Eye (tissue), 1 donor: ENCODE measurements at regions not wholly inside any gene's neighbourhood (a gene's known extent, or its start where the extent isn't known, plus 50 kb on each side); places are given as distances from the start of the nearest gene placed in this dataset.

Experiments
- DNase-seq: peaks from one replicate; pipeline ENCODE4 v3.0.0-alpha.2; 2015

DNA sequence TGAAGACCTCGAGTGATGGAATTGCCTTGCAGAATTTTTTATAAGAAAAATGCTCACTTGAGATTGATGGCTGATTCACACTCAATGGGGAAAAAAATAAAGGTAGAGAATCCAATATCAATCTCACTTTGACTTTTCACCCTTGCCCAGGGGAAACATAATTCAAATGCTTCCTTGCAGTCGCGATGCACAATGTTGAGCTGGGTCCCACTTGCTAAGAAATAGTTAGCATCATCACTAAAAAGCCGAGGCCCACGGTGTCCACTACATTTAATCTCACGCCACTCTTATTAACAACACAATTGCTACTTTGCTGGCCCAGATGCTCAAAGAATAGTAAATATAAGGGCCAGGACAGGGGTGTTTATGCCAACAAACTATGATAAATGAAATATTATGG is 223.4 kb downstream of the SPTSSA start:
- DNase-seq = no peak

DNA sequence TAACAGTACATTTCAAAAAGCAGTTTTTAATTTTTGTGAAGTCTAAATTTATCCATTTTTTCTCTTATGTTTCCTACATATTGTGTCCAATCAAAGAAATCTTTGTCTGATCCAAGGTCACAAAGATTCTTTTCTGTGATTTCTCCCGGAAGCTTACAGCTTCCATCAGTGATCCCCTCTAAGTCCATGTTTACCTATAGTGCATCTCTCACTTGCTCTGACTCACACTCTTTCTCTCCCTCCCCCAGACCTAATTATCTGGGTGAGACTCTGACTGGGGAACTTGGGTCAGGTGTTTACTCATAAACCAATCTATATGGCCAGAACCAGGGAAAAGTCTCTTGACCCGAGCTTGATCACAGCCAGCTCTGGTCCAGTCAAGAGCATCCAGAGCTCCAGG is 224.4 kb downstream of the SPTSSA start:
- no peak for DNase-seq

DNA sequence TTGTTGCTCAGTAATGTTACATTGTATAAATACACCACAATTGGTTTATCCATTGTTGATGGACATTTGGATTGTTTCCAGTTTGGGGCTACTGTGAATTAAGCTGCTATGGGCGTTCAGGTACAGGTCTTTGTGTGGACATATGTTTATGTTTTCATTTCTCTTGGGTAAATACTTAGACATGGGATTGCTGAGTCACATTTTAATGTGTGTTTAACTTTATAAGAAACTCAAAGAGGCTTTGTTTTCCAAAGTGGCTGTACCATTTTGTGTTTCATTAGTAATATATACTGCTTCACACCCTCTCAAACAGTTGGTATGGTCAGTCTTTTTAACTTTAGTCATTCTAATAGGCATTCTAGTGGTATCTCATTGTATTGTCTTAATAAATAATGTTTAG is 225.0 kb downstream of the SPTSSA start:
- DNase-seq = no peak

- no peak for DNase-seq
Observed at GRCh38 chr14:34235643-34236300, 226.3 kb downstream of the SPTSSA start.

DNA sequence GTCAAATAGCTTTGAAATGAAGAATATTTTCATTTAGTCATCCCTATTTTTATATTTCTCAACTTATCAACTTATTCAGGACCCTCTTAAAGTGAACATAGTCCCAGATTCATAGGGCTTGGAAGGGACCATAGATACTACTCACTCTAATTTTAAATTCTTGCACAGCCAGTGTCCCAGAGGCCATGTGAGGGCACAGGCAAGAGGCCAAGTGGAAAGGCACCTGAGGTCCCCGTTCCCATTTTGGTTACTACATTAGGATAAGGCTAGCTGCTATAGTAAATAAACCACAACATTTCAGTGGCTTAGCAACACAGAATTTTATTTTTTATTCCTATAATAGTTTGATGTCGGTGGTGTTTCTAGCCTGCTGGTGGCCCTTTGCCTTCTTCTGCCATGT is 227.8 kb downstream of the SPTSSA start:
- DNase-seq = no peak

GRCh38 chr14:34233619-34234018 is 228.4 kb downstream of the SPTSSA start:
- DNase-seq = no peak

GRCh38 chr14:34232790-34233189 is 229.2 kb downstream of the SPTSSA start:
- no peak for DNase-seq

- DNase-seq = no peak
Observed at GRCh38 chr14:34231626-34232025, 230.4 kb downstream of the SPTSSA start.

GRCh38 chr14:34229140-34229539 is 232.9 kb downstream of the SPTSSA start:
- no peak for DNase-seq

DNA sequence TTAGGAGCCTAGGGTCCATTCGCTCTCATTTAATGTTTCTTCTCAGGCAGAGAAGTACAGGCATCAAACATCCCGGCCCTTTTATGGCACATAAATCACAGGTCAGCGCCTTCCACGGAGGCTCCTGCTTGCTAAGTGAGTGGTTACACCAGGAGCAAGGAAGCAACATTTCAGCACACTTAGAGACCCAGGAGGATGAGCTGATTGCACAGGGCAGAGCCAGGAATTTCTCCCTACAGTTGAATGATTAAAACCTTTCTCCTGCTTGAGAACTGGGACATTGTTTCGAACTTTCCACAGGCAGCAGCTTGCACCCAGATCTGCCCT is 233.4 kb downstream of the SPTSSA start:
- peak; percentile 15 for DNase-seq

DNA sequence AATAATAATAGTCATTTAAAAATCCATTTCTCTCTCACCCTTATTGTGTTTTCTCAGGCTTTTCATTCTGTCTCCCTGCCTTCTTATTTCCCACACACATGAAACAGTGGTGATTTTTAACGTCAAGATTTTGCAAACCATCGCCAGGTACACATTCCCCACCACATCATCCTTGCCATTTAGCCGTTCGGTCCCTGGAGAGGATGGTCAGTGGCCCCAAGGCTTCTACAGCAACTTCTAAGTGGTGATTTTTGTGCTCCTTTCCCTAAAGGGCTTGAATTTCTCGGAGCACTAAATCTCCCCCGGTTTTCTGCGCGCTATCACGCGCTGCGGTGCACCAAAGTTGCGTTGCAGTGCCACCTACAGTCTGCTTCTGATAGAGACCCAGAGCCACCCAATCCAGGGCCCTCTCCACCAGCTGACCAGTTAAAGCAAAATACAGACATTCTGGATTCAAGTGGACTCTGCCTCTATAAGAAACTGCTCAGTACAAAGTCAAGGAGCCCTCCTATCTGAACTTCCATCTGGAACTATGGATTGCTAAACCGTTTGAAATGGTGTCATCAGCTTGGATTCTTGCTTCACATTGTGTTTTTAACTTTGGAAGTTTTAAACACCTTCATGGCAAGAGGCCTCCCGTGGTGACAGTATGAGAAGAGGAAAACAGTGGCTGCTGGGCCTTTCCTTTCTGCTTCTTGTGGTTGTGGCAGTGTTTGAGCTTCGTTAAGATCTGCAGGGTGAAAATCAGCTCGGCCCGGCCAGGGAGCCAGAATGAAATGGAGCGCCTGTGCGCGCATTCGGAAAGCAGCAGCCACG is 234.0 kb downstream of the SPTSSA start:
- DNase-seq = peak; percentile 90

- DNase-seq = no peak
Observed at GRCh38 chr14:34224221-34224620, 237.8 kb downstream of the SPTSSA start.

DNA sequence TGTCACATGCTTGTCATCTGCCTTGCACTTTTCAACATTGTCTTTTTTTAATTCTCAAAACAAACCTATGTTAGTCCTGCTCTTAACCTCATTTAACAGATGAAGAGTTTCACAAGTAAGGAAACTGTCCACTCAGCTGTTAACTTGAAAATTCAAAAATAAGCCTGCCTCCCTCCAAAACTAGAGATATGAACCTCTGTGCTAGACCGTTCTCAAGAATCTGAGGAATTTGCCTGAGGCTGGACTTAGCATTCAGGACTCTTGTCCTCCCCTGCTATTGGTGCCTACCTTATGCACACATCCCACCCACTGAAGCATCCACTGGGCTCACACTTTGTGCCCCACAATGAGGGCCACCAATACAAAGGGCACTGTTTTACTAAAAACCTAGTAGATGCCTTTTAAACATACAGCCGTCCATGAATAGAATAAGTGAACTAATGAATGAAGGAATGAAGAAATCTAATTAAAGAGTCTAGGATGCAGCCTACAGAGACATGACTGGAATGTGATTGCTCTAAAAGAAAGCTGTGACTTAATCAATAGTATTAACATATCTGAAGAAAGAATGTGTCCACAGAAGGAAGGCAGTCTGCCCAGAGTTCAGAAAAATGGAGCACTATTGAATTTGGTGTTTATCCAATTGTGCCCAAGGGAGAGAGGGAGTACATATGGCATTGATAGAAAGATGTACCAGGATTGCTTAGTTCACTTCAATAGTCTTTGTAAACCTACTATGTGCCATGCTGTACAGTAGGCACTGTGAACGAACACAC is 238.5 kb downstream of the SPTSSA start:
- DNase-seq = no peak

- no peak for DNase-seq
Observed at GRCh38 chr14:34222867-34223266, 239.2 kb downstream of the SPTSSA start.

- no peak for DNase-seq
Observed at GRCh38 chr14:34222122-34222521, 239.9 kb downstream of the SPTSSA start.

- DNase-seq = peak; percentile 7
Observed at GRCh38 chr14:34220921-34221320, 241.1 kb downstream of the SPTSSA start.

DNA sequence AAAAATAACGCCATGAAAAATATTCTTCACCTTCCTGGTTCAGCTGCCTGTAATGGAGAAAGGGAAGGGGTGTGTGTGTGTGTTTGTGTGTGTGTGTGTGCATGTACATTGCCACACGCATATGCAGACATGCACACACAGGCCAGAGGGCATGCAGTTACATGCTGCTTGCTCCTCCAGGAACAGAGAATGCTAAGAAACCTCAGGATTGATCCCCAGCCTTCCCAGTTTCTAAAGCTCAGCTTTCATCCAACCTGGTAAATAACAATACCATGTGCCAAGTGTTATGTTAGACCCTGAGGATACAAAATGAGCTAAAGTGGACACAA is 241.7 kb downstream of the SPTSSA start:
- no peak for DNase-seq

DNA sequence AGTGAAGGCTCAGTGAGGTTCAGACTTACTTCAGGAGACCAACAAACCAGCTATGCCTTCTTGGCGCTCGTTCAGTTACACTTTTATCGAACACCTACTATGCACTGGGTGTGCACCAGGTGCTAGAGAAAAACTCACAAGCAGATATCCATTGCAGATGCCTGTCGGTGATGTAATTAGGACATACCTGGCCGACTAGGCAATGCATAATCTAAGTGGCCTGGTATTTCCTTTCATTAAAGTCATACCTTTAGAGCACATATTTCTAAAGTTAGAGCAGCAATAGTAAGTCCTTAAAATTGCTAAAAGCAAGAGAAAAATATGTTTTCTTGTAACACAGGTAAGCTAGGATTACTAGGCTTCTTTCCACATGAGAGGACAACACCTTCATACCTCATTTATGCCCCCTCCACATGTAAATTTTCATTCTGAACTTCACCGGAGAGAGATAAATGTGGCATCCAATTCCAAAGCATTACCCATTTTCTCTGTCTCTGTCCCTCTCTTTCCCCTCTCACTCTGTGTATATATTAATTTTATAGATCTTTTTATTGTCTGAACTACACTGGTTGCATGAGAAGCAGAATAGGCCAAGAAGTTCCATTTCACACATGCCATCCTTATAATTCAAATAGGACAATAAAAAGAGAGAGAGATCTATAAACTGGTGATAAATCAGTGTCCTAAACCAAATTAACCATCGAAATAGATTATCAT is 242.2 kb downstream of the SPTSSA start:
- DNase-seq = no peak

DNA sequence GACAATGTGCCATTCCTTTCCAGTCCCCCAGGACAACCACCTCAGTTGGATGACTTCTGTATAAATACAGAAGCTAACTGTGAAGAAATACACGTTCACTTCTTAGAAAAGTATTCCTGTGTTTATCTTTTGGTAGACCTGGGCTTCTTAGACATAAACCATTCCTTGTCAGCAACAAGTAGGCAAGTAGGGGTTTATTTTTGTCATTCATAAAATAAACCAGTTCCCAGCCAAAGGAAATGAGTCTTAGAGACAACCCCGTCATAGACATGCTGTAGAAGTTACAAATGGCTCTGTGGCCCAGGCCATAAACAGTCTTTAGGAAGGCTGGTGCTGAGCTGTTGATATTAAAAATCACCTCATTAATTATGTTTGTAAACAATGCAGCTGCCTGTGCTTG is 243.2 kb downstream of the SPTSSA start:
- no peak for DNase-seq

- DNase-seq = no peak
Observed at GRCh38 chr14:34214961-34215360, 247.1 kb downstream of the SPTSSA start.

DNA sequence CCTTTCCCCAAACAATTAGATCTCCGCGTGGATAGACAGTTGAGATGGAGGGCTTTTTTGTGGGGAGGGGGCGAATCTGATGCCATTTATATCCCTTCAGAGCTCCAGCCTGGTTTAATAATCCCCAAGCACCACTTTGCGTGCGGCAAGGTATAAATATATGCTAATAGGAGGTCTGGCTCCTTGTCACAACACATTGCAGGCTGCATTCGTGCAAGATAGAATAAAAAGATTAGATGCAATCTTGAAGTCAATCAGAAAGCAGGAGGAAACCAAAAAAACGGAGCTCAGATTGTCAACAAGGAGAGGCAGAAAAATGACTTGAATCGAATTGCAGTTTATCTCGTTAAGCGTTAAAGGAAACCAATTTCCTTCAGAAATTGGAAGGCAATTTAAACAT is 248.7 kb downstream of the SPTSSA start:
- no peak for DNase-seq

GRCh38 chr14:34212172-34212929 is 249.7 kb downstream of the SPTSSA start:
- no peak for DNase-seq

GRCh38 chr14:34211732-34212131 is 250.3 kb downstream of the SPTSSA start:
- DNase-seq = no peak
